T-helper 1 cell treated with Interleukin-12 subunit alpha and Interleukin-12 subunit beta and Interleukin-4 antibody, amounts not matched to agents 30 μg/mL and 1 μg/mL, for 36 hours (primary cell): ENCODE measurements at regions not wholly inside any gene's neighbourhood (a gene's known extent, or its start where the extent isn't known, plus 50 kb on each side); places are given as distances from the start of the nearest gene placed in this dataset.

Experiments used
- H3K27ac Mint-ChIP-seq: one replicate; pipeline ENCODE4 v1.8.0; 2021; ENCODE audit warnings: mild to moderate bottlenecking, mixed read lengths
- H3K27me3 Mint-ChIP-seq: one replicate; pipeline ENCODE4 v1.8.0; 2021; ENCODE audit warnings: low read depth, mixed read lengths
- H3K36me3 Mint-ChIP-seq: one replicate; pipeline ENCODE4 v1.8.0; 2021; ENCODE audit warnings: low read depth, mixed read lengths
- H3K4me1 Mint-ChIP-seq: one replicate; pipeline ENCODE4 v1.8.0; 2021; ENCODE audit warnings: low read depth, mixed read lengths
- H3K4me3 Mint-ChIP-seq: one replicate; pipeline ENCODE4 v1.8.0; 2021; ENCODE audit warnings: mild to moderate bottlenecking, moderate library complexity, mixed read lengths
- H3K9me3 Mint-ChIP-seq: one replicate; pipeline ENCODE4 v1.8.0; 2021; ENCODE audit warnings: mixed read lengths

GRCh38 chr5:6206501-6206900 lies 171.8 kb downstream of the MED10 start:
- no peaks in the 10 kb centered on the region for H3K36me3 Mint-ChIP-seq
- H3K27ac Mint-ChIP-seq, result no peak overlapping the region

GRCh38 chr5:6202968-6203365 lies 175.4 kb downstream of the MED10 start:
- Mint-ChIP-seq H3K36me3 (no peaks in the 10 kb centered on the region), H3K4me3 (no peak overlapping the region), H3K4me1 (no peaks in the 10 kb centered on the region), H3K27me3 (no peaks in the 10 kb centered on the region), H3K9me3 (no peaks in the 10 kb centered on the region), H3K27ac (no peak overlapping the region)

More at GRCh38 chr5:6206501-6206900, 171.8 kb downstream of the MED10 start:
- Mint-ChIP-seq H3K9me3 (no peaks in the 10 kb centered on the region), H3K4me1 (no peaks in the 10 kb centered on the region), H3K4me3 (no peak overlapping the region), H3K27me3 (no peaks in the 10 kb centered on the region)

- no peak overlapping the region for H3K27ac Mint-ChIP-seq
- no peaks in the 10 kb centered on the region for H3K4me1 Mint-ChIP-seq
- no peaks in the 10 kb centered on the region for H3K36me3 Mint-ChIP-seq
- H3K9me3 Mint-ChIP-seq, result no peaks in the 10 kb centered on the region
- H3K27me3 Mint-ChIP-seq, result no peaks in the 10 kb centered on the region
- no peak overlapping the region for H3K4me3 Mint-ChIP-seq
These were observed 176.0 kb downstream of the MED10 start for GRCh38 chr5:6202149-6202967.

- H3K36me3 Mint-ChIP-seq, result no peaks in the 10 kb centered on the region
- H3K4me1 Mint-ChIP-seq, result no peaks in the 10 kb centered on the region
- no peak overlapping the region for H3K27ac Mint-ChIP-seq
- no peaks in the 10 kb centered on the region for H3K9me3 Mint-ChIP-seq
- no peak overlapping the region for H3K4me3 Mint-ChIP-seq
- H3K27me3 Mint-ChIP-seq, result no peaks in the 10 kb centered on the region
These were observed 176.7 kb downstream of the MED10 start for GRCh38 chr5:6201631-6202030.

- H3K4me1 Mint-ChIP-seq, result peaks cover 3% of the 10 kb centered on the region
- no peaks in the 10 kb centered on the region for H3K27me3 Mint-ChIP-seq
- no peak overlapping the region for H3K27ac Mint-ChIP-seq
- H3K36me3 Mint-ChIP-seq, result no peaks in the 10 kb centered on the region
- no peak overlapping the region for H3K4me3 Mint-ChIP-seq
- H3K9me3 Mint-ChIP-seq, result no peaks in the 10 kb centered on the region
These were observed 179.8 kb downstream of the MED10 start for GRCh38 chr5:6198531-6198930.

- no peaks in the 10 kb centered on the region for H3K27me3 Mint-ChIP-seq
- no peak overlapping the region for H3K27ac Mint-ChIP-seq
- no peaks in the 10 kb centered on the region for H3K36me3 Mint-ChIP-seq
- H3K9me3 Mint-ChIP-seq, result no peaks in the 10 kb centered on the region
- H3K4me3 Mint-ChIP-seq, result no peak overlapping the region
- H3K4me1 Mint-ChIP-seq, result peaks cover 3% of the 10 kb centered on the region
These were observed 180.9 kb downstream of the MED10 start for GRCh38 chr5:6197427-6197826.

GRCh38 chr5:6195711-6196358 lies 182.5 kb downstream of the MED10 start:
- H3K27me3 Mint-ChIP-seq, result no peaks in the 10 kb centered on the region
- H3K27ac Mint-ChIP-seq, result no peak overlapping the region
- H3K9me3 Mint-ChIP-seq, result no peaks in the 10 kb centered on the region
- no peak overlapping the region for H3K4me3 Mint-ChIP-seq
- peaks cover 3% of the 10 kb centered on the region for H3K4me1 Mint-ChIP-seq
- H3K36me3 Mint-ChIP-seq, result no peaks in the 10 kb centered on the region

GRCh38 chr5:6194906-6195612 lies 183.3 kb downstream of the MED10 start:
- Mint-ChIP-seq H3K9me3 (no peaks in the 10 kb centered on the region), H3K27ac (no peak overlapping the region), H3K4me3 (no peak overlapping the region), H3K27me3 (no peaks in the 10 kb centered on the region), H3K4me1 (peaks cover 3% of the 10 kb centered on the region), H3K36me3 (no peaks in the 10 kb centered on the region)

GRCh38 chr5:6194261-6194875 lies 184.0 kb downstream of the MED10 start:
- Mint-ChIP-seq H3K9me3 (no peaks in the 10 kb centered on the region), H3K36me3 (no peaks in the 10 kb centered on the region), H3K27ac (no peak overlapping the region), H3K27me3 (no peaks in the 10 kb centered on the region), H3K4me1 (peaks cover 3% of the 10 kb centered on the region), H3K4me3 (no peak overlapping the region)

- Mint-ChIP-seq H3K27me3 (no peaks in the 10 kb centered on the region), H3K4me3 (no peak overlapping the region), H3K27ac (no peak overlapping the region), H3K4me1 (peaks cover 3% of the 10 kb centered on the region), H3K36me3 (no peaks in the 10 kb centered on the region), H3K9me3 (no peaks in the 10 kb centered on the region)
These were observed 185.0 kb downstream of the MED10 start for GRCh38 chr5:6193310-6193709.

- Mint-ChIP-seq H3K9me3 (no peaks in the 10 kb centered on the region), H3K27me3 (no peaks in the 10 kb centered on the region), H3K36me3 (no peaks in the 10 kb centered on the region), H3K27ac (no peak overlapping the region), H3K4me3 (no peak overlapping the region), H3K4me1 (peaks cover 3% of the 10 kb centered on the region)
These were observed 187.5 kb downstream of the MED10 start for GRCh38 chr5:6190838-6191237.

- Mint-ChIP-seq H3K27me3 (no peaks in the 10 kb centered on the region), H3K4me3 (no peak overlapping the region), H3K4me1 (no peaks in the 10 kb centered on the region), H3K36me3 (no peaks in the 10 kb centered on the region), H3K9me3 (no peaks in the 10 kb centered on the region), H3K27ac (no peak overlapping the region)
These were observed 189.4 kb downstream of the MED10 start for GRCh38 chr5:6188976-6189375.

- no peaks in the 10 kb centered on the region for H3K27me3 Mint-ChIP-seq
- H3K4me1 Mint-ChIP-seq, result no peaks in the 10 kb centered on the region
- H3K36me3 Mint-ChIP-seq, result no peaks in the 10 kb centered on the region
- no peaks in the 10 kb centered on the region for H3K9me3 Mint-ChIP-seq
- H3K27ac Mint-ChIP-seq, result no peak overlapping the region
- H3K4me3 Mint-ChIP-seq, result no peak overlapping the region
These were observed 190.0 kb downstream of the MED10 start for GRCh38 chr5:6188344-6188743.

- Mint-ChIP-seq H3K9me3 (no peaks in the 10 kb centered on the region), H3K4me3 (no peak overlapping the region), H3K27me3 (no peaks in the 10 kb centered on the region), H3K27ac (no peak overlapping the region), H3K4me1 (no peaks in the 10 kb centered on the region), H3K36me3 (no peaks in the 10 kb centered on the region)
These were observed 190.8 kb downstream of the MED10 start for GRCh38 chr5:6187501-6187900.
